DND-41 (cell line): ENCODE measurements at regions not wholly inside any gene's neighbourhood (a gene's known extent, or its start where the extent isn't known, plus 50 kb on each side); places are given as distances from the start of the nearest gene placed in this dataset.
"Not testable (repeated sequence)": the region's sequence is repeated elsewhere in the genome, so short reads cannot be mapped to it uniquely, and the experiment has no call there.

Experiments used
- ATAC-seq: fragments of 200-7000 bp; cut with Tn5 transposase; 3 replicates; pipeline ENCODE4 v1.9.1; 2021; ENCODE audit warnings: low read depth; ENCODE audit not compliant: insufficient read depth
- DNase-seq: peaks from one replicate; pipeline ENCODE4 v3.0.0-alpha.2; 2020
- H2AFZ ChIP-seq: 2 replicates; pipeline ENCODE4 v1.6.0; 2012; ENCODE audit warnings: low read depth, low read length
- H3K27ac ChIP-seq: 2 replicates; pipeline ENCODE4 v1.5.1; 2012; ENCODE audit warnings: low read length, inconsistent platforms
- H3K27me3 ChIP-seq: fragments of 200-600 bp; sonication (generic); 2 replicates; pipeline ENCODE4 v1.6.0; 2012; ENCODE audit warnings: low read length, mild to moderate bottlenecking, inconsistent platforms; ENCODE audit not compliant: insufficient read depth, poor library complexity
- H3K36me3 ChIP-seq: 2 replicates; pipeline ENCODE4 v1.5.1; 2012; ENCODE audit warnings: low read length, inconsistent platforms; ENCODE audit not compliant: insufficient read depth
- H3K4me1 ChIP-seq: 2 replicates; pipeline ENCODE4 v1.5.1; 2012; ENCODE audit warnings: mild to moderate bottlenecking, low read length; ENCODE audit not compliant: insufficient read depth
- H3K4me2 ChIP-seq: 2 replicates; pipeline ENCODE4 v1.6.0; 2012; ENCODE audit warnings: mild to moderate bottlenecking, moderate library complexity, low read length, inconsistent platforms; ENCODE audit not compliant: insufficient read depth
- H3K4me3 ChIP-seq, 2 experiments: fragments of 200-600 bp in 1 of 2; shearing (Covaris generic) in 1 of 2; 2 replicates each; pipeline ENCODE4 v1.5.1; 2012 to 2016; ENCODE audit warnings: inconsistent platforms in 2 of 2, low read length in 2 of 2, mild to moderate bottlenecking in 2 of 2, low read depth in 1 of 2, moderate library complexity in 1 of 2
- H3K79me2 ChIP-seq: 2 replicates; pipeline ENCODE4 v1.6.0; 2012; ENCODE audit warnings: low read length, inconsistent platforms; ENCODE audit not compliant: insufficient read depth
- H3K9ac ChIP-seq: 2 replicates; pipeline ENCODE4 v1.6.0; 2012; ENCODE audit warnings: low read depth, mild to moderate bottlenecking, inconsistent platforms, low read length, moderate library complexity
- H3K9me3 ChIP-seq: 2 replicates; pipeline ENCODE4 v1.5.1; 2012; ENCODE audit warnings: low read length, moderate library complexity, mild to moderate bottlenecking, inconsistent platforms; ENCODE audit not compliant: insufficient read depth, severe bottlenecking
- H4K20me1 ChIP-seq: 2 replicates; pipeline ENCODE4 v1.6.0; 2012; ENCODE audit warnings: low read length; ENCODE audit not compliant: insufficient read depth
- EZH2 ChIP-seq: IDR thresholded peaks from 3 replicates; pipeline ENCODE4 v1.6.1; 2012; ENCODE audit warnings: borderline replicate concordance, low read depth, mild to moderate bottlenecking, moderate library complexity, low read length, inconsistent platforms; ENCODE audit not compliant: severe bottlenecking
- TF ChIP-seq, protein P1 (sequence below): IDR thresholded peaks from 2 replicates; pipeline ENCODE4 v1.5.1; 2012; ENCODE audit warnings: borderline replicate concordance, low read length, moderate library complexity, mild to moderate bottlenecking; ENCODE audit not compliant: poor library complexity, severe bottlenecking; ENCODE audit errors: extremely low read depth

DNA sequence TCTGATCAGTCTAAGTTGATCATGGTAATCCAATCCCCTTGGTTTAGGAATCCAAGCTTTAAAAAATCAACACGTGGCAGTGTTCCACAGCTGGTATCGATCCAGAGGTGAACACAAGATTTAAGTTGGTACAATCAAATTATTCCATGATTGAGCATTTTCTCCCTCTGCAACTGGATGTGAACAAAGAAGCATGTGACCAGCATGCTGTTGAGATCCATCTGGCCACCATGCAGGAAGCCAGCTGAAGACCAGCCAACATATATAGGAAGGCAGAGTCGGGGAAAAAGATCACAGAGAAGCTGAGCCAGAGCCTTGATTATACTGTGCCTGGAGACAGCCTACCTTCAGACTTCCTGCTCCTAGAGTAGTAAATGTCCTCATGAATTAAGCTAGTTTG is 158.3 kb downstream of the SEC23A start:
- no peak for ATAC-seq
- no peak overlapping the region for H3K27ac ChIP-seq
- no peak for DNase-seq
- H3K4me1 ChIP-seq, result no peaks in the 10 kb centered on the region
- no peaks in the 10 kb centered on the region for H3K36me3 ChIP-seq
- H3K9ac ChIP-seq, result no peak overlapping the region
- no peaks in the 10 kb centered on the region for H3K27me3 ChIP-seq
- no peak overlapping the region for H2AFZ ChIP-seq
- H3K4me3 ChIP-seq, result no peak overlapping the region
- H3K9me3 ChIP-seq, result no peaks in the 10 kb centered on the region
- TF ChIP-seq, protein P1, sequence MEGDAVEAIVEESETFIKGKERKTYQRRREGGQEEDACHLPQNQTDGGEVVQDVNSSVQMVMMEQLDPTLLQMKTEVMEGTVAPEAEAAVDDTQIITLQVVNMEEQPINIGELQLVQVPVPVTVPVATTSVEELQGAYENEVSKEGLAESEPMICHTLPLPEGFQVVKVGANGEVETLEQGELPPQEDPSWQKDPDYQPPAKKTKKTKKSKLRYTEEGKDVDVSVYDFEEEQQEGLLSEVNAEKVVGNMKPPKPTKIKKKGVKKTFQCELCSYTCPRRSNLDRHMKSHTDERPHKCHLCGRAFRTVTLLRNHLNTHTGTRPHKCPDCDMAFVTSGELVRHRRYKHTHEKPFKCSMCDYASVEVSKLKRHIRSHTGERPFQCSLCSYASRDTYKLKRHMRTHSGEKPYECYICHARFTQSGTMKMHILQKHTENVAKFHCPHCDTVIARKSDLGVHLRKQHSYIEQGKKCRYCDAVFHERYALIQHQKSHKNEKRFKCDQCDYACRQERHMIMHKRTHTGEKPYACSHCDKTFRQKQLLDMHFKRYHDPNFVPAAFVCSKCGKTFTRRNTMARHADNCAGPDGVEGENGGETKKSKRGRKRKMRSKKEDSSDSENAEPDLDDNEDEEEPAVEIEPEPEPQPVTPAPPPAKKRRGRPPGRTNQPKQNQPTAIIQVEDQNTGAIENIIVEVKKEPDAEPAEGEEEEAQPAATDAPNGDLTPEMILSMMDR, result no peak
- TF ChIP-seq EZH2, result no peak
- H3K79me2 ChIP-seq, result no peaks in the 10 kb centered on the region
- H3K4me2 ChIP-seq, result no peak overlapping the region
- H4K20me1 ChIP-seq, result no peaks in the 10 kb centered on the region

DNA sequence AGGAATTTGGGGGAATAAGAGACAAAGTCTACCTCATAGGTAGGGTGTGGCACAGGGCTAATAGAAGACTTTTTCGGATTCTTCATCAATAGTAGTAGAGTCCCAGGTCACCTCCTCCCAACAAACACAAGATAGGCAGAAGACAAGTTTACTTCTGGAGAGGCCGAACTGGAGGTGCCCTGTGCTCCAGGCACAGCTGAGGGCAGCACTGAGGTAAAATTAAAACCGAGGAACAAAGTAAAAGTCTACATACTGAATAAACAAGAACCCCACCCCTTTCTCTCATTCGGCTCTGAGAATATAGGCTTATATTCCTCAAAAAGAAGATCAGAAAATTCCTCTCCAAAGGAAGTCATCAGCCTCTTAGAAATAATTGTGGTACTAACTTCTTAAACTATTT is 161.5 kb downstream of the SEC23A start:
- Histone ChIP-seq H3K36me3 (no peaks in the 10 kb centered on the region), H3K9ac (no peak overlapping the region), H3K27ac (no peak overlapping the region), H3K79me2 (no peaks in the 10 kb centered on the region), H3K4me2 (no peak overlapping the region), H3K4me1 (no peaks in the 10 kb centered on the region), H3K27me3 (no peaks in the 10 kb centered on the region), H2AFZ (no peak overlapping the region), H4K20me1 (no peaks in the 10 kb centered on the region), H3K4me3 (no peak overlapping the region), H3K9me3 (no peaks in the 10 kb centered on the region)
- DNase-seq, result no peak
- no peak for TF ChIP-seq EZH2
- TF ChIP-seq, protein P1, result no peak
- ATAC-seq, result no peak

DNA sequence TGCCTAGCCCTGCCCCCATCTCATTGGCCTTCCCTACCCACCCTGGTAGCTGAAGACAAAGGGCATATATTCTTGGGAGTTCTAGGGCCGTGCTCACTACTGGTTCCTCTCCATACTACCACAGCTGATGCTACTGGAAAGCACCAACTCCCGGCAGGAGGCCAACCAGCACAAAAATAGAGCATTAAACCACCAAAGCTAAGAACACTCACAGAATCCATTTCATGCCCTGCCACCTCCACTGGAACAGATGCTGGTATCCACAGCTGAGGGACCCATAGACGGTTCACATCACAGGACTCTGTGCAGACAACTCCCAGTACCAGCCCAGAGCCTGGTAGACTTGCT is 170.4 kb downstream of the SEC23A start:
- H3K4me3 ChIP-seq, H3K9me3 ChIP-seq, H2AFZ ChIP-seq, H3K36me3 ChIP-seq, DNase-seq, H3K79me2 ChIP-seq, H4K20me1 ChIP-seq, H3K27me3 ChIP-seq, ATAC-seq, H3K4me2 ChIP-seq, H3K9ac ChIP-seq, H3K4me1 ChIP-seq, H3K27ac ChIP-seq: not testable (repeated sequence)

DNA sequence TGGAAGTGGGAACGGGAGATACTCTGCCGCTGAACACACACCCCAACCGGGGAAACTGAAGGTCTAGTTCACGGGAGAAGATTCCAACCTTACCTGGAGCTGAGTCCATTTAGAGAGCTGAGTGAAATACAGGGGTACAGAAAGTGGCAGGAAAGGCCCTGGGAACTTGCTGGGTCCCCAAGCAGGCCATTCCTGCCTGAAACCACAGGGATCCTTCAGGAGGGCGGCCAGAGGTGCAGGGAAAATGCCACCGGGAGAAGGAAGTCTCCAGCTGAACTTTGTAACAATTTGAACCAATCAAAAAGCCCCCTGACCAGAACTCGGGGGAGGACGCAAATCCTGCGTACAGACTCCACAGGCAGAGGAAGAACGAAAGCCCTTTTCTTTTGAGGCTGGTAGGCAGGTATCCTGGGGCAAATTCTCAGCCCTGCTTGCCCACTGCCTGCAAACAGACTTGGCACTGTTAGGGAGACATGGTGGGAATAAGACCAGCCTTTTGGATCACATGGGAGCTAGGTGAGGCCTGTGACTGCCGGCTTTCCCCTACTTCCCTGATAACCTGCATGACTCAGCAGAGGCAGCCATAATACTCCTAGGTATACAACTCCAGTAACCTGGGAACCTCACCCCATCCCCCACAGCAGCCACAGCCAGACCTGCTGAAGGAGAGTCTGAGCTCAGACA is 170.9 kb downstream of the SEC23A start:
- Histone ChIP-seq H3K79me2 (no peaks in the 10 kb centered on the region), H4K20me1 (no peaks in the 10 kb centered on the region), H3K4me1 (no peaks in the 10 kb centered on the region), H3K4me3 (no peak overlapping the region), H3K27me3 (no peaks in the 10 kb centered on the region), H3K4me2 (no peak overlapping the region), H2AFZ (no peak overlapping the region), H3K9me3 (no peaks in the 10 kb centered on the region), H3K27ac (no peak overlapping the region), H3K36me3 (no peaks in the 10 kb centered on the region), H3K9ac (no peak overlapping the region)
- DNase-seq (no peak), ATAC-seq (no peak)
- TF ChIP-seq EZH2, result no peak
- TF ChIP-seq, protein P1, result no peak
